Tibial nerve (tissue), 4 donors: ENCODE measurements at regions not wholly inside any gene's neighbourhood (a gene's known extent, or its start where the extent isn't known, plus 50 kb on each side); places are given as distances from the start of the nearest gene placed in this dataset.

ENCODE experiments used
- DNase-seq, 2 donors: peaks; one replicate each; pipeline ENCODE4 v3.0.0-alpha.2; 2019; ENCODE audit warnings: low spot score in 2 of 2
- H3K27ac ChIP-seq, 4 donors: fragments of 200-600 bp; sonication (generic) in 3 of 4; one replicate each; pipeline ENCODE4 v1.5.1; 2017 to 2019; ENCODE audit warnings: mild to moderate bottlenecking in 1 of 4
- H3K27me3 ChIP-seq, 2 donors: fragments of 200-600 bp; sonication (generic) in 1 of 2; one replicate each; pipeline versions ENCODE4 v1.5.1 to v1.6.0; 2017 to 2019
- H3K36me3 ChIP-seq, 3 donors: fragments of 200-600 bp; sonication (generic); one replicate each; pipeline ENCODE4 v1.5.1; 2018 to 2019
- H3K4me1 ChIP-seq, 4 donors: fragments of 200-600 bp; sonication (generic) in 3 of 4; one replicate each; pipeline ENCODE4 v1.5.1; 2017 to 2019
- H3K4me3 ChIP-seq, 4 donors: fragments of 200-600 bp; sonication (generic) in 3 of 4; one replicate each; pipeline ENCODE4 v1.5.1; 2017 to 2019; ENCODE audit warnings: mild to moderate bottlenecking in 1 of 4, moderate library complexity in 1 of 4
- H3K9me3 ChIP-seq, 4 donors: fragments of 200-600 bp; sonication (generic) in 3 of 4; one replicate each; pipeline ENCODE4 v1.5.1; 2017 to 2019
- EP300 ChIP-seq, 2 donors: sonication (generic); formaldehyde crosslinking; IDR thresholded peaks; one replicate each; pipeline ENCODE4 v1.6.1; 2017; ENCODE audit warnings: antibody characterized with exemption in 2 of 2, mild to moderate bottlenecking in 1 of 2
- POLR2A ChIP-seq, 2 donors: fragments of 450-650 bp; IDR thresholded peaks; one replicate each; pipeline ENCODE4 v1.6.1; 2017; ENCODE audit warnings: antibody characterized with exemption in 2 of 2, mild to moderate bottlenecking in 2 of 2, moderate library complexity in 2 of 2
- WGBS, 2 donors: methylation state at CpG; one replicate each; pipeline ENCODE4 v1.1.5; 2018; 5-methylcytosine and 5-hydroxymethylcytosine counted together
- TF ChIP-seq, protein P1 (sequence below), 5 experiments: fragments of 200-600 bp in 3 of 5; fragments of 450-650 bp in 2 of 5; sonication (generic) in 3 of 5; IDR thresholded peaks; one replicate each; pipeline ENCODE4 v1.5.1; 2016 to 2019; ENCODE audit warnings: antibody characterized with exemption in 5 of 5, mild to moderate bottlenecking in 3 of 5, moderate library complexity in 2 of 5

DNA sequence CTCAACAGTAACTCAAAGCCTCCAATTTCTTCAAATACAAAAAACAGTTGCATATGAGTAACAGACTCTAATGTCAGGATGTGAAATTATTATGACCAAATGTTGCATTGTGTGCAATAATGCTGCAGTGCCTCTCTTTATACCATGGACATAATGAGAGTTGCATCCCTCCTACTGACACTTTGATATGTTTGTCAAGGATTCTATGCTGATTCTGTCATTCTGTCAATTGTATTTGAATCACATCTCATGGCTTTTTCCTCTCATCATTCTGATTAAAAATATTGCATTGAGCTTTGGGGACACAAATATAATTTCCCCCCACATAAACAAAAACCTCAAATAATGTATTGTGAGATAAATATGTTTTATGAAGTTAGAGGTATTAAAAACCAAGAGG lies 84.6 kb upstream of the SGCE start:
- Histone ChIP-seq H3K27ac (no peak overlapping the region), H3K4me1 (no peaks in the 10 kb centered on the region), H3K36me3 (no peaks in the 10 kb centered on the region), H3K9me3 (no peaks in the 10 kb centered on the region), H3K4me3 (no peak overlapping the region), H3K27me3 (no peaks in the 10 kb centered on the region)
- DNase-seq: no peak
- no peak for TF ChIP-seq POLR2A (IDR thresholded peaks at IDR 0.05)

DNA sequence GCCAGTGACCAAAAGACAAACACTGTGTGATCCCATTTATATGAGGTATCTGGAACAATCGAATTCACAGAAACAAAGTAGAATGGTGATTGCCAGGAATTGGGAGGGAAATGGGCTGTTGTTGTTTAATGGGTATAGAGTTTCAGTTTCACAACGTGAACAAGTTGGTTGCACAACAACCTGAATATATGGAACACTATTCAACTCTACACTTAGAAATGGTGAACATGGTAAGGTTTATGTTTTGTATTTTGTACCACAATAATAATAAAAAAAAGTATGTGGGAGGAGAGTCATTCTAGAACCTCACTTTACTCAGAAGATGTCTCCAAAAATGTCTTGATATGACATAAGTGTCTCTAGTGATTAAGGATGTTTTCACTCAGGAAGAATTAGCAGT lies 85.2 kb upstream of the SGCE start:
- H3K9me3 ChIP-seq: no peaks in the 10 kb centered on the region
- H3K36me3 ChIP-seq: no peaks in the 10 kb centered on the region
- no peak overlapping the region for H3K27ac ChIP-seq
- H3K4me3 ChIP-seq: no peak overlapping the region
- H3K4me1 ChIP-seq: no peaks in the 10 kb centered on the region
- no peak for TF ChIP-seq EP300 (IDR thresholded peaks at IDR 0.05)
- TF ChIP-seq POLR2A (IDR thresholded peaks at IDR 0.05): no peak
- TF ChIP-seq, protein P1, sequence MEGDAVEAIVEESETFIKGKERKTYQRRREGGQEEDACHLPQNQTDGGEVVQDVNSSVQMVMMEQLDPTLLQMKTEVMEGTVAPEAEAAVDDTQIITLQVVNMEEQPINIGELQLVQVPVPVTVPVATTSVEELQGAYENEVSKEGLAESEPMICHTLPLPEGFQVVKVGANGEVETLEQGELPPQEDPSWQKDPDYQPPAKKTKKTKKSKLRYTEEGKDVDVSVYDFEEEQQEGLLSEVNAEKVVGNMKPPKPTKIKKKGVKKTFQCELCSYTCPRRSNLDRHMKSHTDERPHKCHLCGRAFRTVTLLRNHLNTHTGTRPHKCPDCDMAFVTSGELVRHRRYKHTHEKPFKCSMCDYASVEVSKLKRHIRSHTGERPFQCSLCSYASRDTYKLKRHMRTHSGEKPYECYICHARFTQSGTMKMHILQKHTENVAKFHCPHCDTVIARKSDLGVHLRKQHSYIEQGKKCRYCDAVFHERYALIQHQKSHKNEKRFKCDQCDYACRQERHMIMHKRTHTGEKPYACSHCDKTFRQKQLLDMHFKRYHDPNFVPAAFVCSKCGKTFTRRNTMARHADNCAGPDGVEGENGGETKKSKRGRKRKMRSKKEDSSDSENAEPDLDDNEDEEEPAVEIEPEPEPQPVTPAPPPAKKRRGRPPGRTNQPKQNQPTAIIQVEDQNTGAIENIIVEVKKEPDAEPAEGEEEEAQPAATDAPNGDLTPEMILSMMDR (IDR thresholded peaks at IDR 0.05): no peak
- H3K27me3 ChIP-seq: no peaks in the 10 kb centered on the region
- WGBS, 2 donors: 71 to 79% methylated on average over 2 of the region's 2 CpGs
- DNase-seq: no peak

DNA sequence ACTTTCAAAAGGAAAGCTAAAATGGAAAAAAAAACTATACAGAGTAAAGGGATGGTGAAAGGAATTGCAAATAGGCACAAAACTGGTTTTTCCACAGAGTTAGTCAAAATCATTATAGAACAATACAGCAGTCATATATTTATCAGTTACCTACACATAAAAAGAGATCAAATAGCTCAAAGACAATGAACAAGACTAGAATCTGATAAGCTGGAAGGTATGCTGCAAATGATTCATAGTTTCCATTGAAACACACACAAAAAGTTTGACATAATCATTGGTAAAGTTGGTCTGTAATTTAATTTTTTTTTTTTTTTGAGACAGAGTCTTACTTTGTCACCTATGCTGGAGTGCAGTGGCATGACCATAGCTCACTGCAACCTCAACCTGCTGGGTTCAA lies 92.4 kb upstream of the SGCE start:
- Histone ChIP-seq H3K27me3 (no peaks in the 10 kb centered on the region), H3K36me3 (no peaks in the 10 kb centered on the region), H3K4me3 (no peak overlapping the region), H3K4me1 (no peaks in the 10 kb centered on the region), H3K27ac (no peak overlapping the region), H3K9me3 (peaks cover 0 to 30% (median 0%) of the 10 kb centered on the region in 4 donors)
- DNase-seq: no peak
- TF ChIP-seq EP300 (IDR thresholded peaks at IDR 0.05): no peak
- no peak for TF ChIP-seq POLR2A (IDR thresholded peaks at IDR 0.05)
- TF ChIP-seq, protein P1 (IDR thresholded peaks at IDR 0.05): no peak

DNA sequence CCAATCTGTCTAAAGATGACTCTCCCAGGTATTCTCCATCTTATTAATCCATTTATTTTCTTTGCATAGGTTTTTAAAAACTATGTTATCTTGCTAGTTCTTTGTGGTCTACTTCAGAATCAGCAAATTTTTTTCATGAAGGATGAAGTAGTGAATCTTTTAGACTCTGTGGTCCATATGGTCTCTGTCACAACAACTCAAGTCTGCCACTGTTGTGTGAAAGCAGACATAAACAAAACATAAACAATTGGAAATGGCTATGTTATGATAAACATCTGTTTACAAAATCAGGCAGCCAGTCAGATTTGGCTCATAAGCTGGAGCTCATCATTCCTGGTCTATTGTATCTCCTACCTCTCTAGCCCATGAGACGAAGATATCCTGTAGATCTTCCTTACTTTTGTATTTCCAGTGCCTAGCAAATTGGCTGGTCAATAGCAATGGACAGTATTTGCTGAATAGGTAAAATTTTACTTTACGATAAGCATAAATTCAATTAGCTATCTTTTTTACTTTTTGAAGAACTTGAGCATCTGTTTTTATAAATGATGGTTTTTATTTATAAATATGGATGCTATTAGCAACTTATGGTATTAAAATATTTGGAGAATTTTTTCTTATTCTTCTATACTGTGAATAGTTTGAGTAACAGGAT lies 104.6 kb upstream of the SGCE start:
- no peak for DNase-seq
- peaks cover 0 to 16% (median 0%) of the 10 kb centered on the region in 4 donors for H3K9me3 ChIP-seq
- no peaks in the 10 kb centered on the region for H3K36me3 ChIP-seq
- TF ChIP-seq POLR2A (IDR thresholded peaks at IDR 0.05) (no peak), EP300 (IDR thresholded peaks at IDR 0.05) (no peak)
- 93 to 97% methylated on average over 2 of the region's 2 CpGs for WGBS, 2 donors
- H3K4me3 ChIP-seq: no peak overlapping the region
- H3K4me1 ChIP-seq: peaks cover 0 to 3% (median 0%) of the 10 kb centered on the region in 4 donors
- H3K27me3 ChIP-seq: no peaks in the 10 kb centered on the region
- H3K27ac ChIP-seq: no peak overlapping the region

GRCh38 chr7:94761451-94761850 lies 105.5 kb upstream of the SGCE start:
- H3K4me3 ChIP-seq: no peak overlapping the region
- no peak for TF ChIP-seq POLR2A (IDR thresholded peaks at IDR 0.05)
- no peak for TF ChIP-seq EP300 (IDR thresholded peaks at IDR 0.05)
- TF ChIP-seq, protein P1 (IDR thresholded peaks at IDR 0.05): no peak
- no peaks in the 10 kb centered on the region for H3K36me3 ChIP-seq
- H3K27ac ChIP-seq: no peak overlapping the region
- H3K4me1 ChIP-seq: peaks cover 0 to 3% (median 0%) of the 10 kb centered on the region in 4 donors
- H3K27me3 ChIP-seq: no peaks in the 10 kb centered on the region
- H3K9me3 ChIP-seq: peaks cover 0 to 9% (median 0%) of the 10 kb centered on the region in 4 donors
- no peak for DNase-seq

- Histone ChIP-seq H3K27ac (no peak overlapping the region), H3K27me3 (no peaks in the 10 kb centered on the region), H3K9me3 (peaks cover 0 to 8% (median 0%) of the 10 kb centered on the region in 4 donors), H3K4me3 (no peak overlapping the region), H3K36me3 (no peaks in the 10 kb centered on the region), H3K4me1 (peaks cover 0 to 3% (median 0%) of the 10 kb centered on the region in 4 donors)
- 22 to 26% methylated on average over 3 of the region's 3 CpGs for WGBS, 2 donors
- DNase-seq: no peak
- TF ChIP-seq, protein P1 (IDR thresholded peaks at IDR 0.05): no peak
- TF ChIP-seq EP300 (IDR thresholded peaks at IDR 0.05) (no peak), POLR2A (IDR thresholded peaks at IDR 0.05) (no peak)
Observed at GRCh38 chr7:94763268-94763667, 107.3 kb upstream of the SGCE start.
